Mucosa of descending colon (tissue), 3 donors: ENCODE measurements at regions not wholly inside any gene's neighbourhood (a gene's known extent, or its start where the extent isn't known, plus 50 kb on each side); places are given as distances from the start of the nearest gene placed in this dataset.

Experiments used
- ATAC-seq: fragments of 200-7000 bp; cut with Tn5 transposase; one replicate; pipeline ENCODE4 v1.9.1; 2020; ENCODE audit warnings: mild to moderate bottlenecking, moderate library complexity
- DNase-seq, 3 donors: peaks; one replicate each; pipeline ENCODE4 v3.0.0-alpha.2; 2020
- H3K36me3 ChIP-seq: fragments of 200-600 bp; one replicate; pipeline ENCODE4 v1.8.0; 2021; ENCODE audit warnings: low read depth, mild to moderate bottlenecking
- H3K4me1 ChIP-seq: fragments of 200-600 bp; one replicate; pipeline ENCODE4 v1.8.0; 2021; ENCODE audit warnings: low read depth, mild to moderate bottlenecking
- H3K4me3 ChIP-seq: fragments of 200-600 bp; one replicate; pipeline ENCODE4 v1.8.0; 2021; ENCODE audit warnings: mild to moderate bottlenecking
- H3K9me3 ChIP-seq: fragments of 200-600 bp; one replicate; pipeline ENCODE4 v1.8.0; 2021; ENCODE audit warnings: mild to moderate bottlenecking
- intact Hi-C, 2 donors: fragments of 100-400 bp; cut with DNase I in 1 of 2; cut with micrococcal nuclease in 1 of 2; formaldehyde crosslinking; loops; one replicate each; pipeline versions ENCODE4 v1.11.0 to v1.11.1; 2022; cut with DNase I, micrococcal nuclease
- TF ChIP-seq, protein P1 (sequence below): fragments of 200-600 bp; IDR thresholded peaks from one replicate; pipeline ENCODE4 v1.8.0; 2022; ENCODE audit warnings: antibody characterized with exemption, mild to moderate bottlenecking
- donor health status: DM: no; HTN: no; CAD: no; lungs with moderate emphysema.
- donor health status: DM: no; HTN: no; CAD: no.
- donor health status: DM: no; HTN: yes; CAD: no.

DNA sequence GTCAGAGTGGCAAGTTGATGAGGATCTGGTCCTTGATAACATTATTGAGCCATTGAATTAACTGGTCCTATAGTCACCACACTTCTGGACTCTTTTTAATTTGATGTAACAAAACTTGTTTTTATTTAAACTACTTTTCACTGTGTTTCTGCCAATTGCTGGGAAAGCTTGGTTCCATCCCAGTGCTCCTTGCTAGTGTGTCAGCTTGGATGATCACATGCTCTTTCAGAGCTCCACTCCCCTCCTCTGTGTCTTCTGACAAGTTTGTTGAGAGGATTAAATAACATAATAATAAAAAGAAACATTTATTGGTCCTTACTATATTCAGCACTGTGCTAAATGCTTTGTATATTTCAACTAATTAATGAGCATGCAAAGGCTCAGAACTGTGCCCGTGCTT is 448.5 kb upstream of the B3GALT2 start:
- intact Hi-C loops = no loop called here
- ATAC-seq (no peak), DNase-seq (no peak)
- Histone ChIP-seq H3K4me1 (no peaks in the 10 kb centered on the region), H3K9me3 (no peaks in the 10 kb centered on the region), H3K36me3 (no peaks in the 10 kb centered on the region), H3K4me3 (no peak overlapping the region)
- TF ChIP-seq, protein P1, sequence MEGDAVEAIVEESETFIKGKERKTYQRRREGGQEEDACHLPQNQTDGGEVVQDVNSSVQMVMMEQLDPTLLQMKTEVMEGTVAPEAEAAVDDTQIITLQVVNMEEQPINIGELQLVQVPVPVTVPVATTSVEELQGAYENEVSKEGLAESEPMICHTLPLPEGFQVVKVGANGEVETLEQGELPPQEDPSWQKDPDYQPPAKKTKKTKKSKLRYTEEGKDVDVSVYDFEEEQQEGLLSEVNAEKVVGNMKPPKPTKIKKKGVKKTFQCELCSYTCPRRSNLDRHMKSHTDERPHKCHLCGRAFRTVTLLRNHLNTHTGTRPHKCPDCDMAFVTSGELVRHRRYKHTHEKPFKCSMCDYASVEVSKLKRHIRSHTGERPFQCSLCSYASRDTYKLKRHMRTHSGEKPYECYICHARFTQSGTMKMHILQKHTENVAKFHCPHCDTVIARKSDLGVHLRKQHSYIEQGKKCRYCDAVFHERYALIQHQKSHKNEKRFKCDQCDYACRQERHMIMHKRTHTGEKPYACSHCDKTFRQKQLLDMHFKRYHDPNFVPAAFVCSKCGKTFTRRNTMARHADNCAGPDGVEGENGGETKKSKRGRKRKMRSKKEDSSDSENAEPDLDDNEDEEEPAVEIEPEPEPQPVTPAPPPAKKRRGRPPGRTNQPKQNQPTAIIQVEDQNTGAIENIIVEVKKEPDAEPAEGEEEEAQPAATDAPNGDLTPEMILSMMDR = no peak

DNA sequence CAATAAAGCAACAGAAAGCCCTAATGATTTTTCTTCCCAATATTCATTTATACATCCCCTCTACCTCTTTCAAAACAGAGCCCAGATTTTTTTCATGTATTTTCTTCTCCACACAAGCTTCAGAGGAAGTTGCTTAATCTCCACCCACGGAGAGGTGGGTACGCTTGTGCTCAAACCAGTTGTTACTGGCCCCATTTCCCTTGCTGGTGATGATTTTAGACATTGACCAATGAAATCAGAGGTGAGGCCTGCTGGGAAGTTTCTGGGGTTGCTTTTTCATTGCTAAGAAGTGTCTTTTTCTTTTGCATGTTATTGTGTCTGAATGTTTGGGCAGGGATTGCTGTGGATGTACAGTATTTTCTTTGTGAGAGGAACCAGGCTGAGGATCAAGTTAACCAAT is 448.1 kb upstream of the B3GALT2 start:
- Histone ChIP-seq H3K36me3 (no peaks in the 10 kb centered on the region), H3K4me3 (no peak overlapping the region), H3K9me3 (no peaks in the 10 kb centered on the region), H3K4me1 (no peaks in the 10 kb centered on the region)
- intact Hi-C loops = no loop called here
- TF ChIP-seq, protein P1 = no peak
- no peak for DNase-seq
- ATAC-seq = peak; percentile 37

DNA sequence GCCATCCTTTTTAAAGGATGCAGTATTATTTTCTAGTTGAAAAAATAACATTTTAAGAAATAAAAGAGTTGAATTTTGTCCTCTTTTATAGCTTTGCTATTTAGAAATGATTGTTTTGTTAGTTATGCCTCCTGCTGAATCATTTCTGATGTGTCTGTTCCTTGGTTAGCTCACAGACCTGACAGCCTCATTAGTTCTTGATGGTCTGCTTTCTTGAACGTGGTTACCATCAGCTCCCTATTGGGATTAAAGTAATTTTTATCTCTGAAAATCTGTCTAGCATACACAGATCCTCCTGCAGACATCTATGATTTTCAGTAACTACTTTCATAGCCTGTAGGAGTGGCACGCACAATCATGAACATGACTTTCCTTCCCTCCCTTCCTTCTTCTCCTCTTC is 447.6 kb upstream of the B3GALT2 start:
- DNase-seq (no peak), ATAC-seq (no peak)
- no peaks in the 10 kb centered on the region for H3K9me3 ChIP-seq
- H3K4me3 ChIP-seq = no peak overlapping the region
- no peaks in the 10 kb centered on the region for H3K36me3 ChIP-seq
- H3K4me1 ChIP-seq = no peaks in the 10 kb centered on the region
- TF ChIP-seq, protein P1 = no peak
- intact Hi-C loops = no loop called here

DNA sequence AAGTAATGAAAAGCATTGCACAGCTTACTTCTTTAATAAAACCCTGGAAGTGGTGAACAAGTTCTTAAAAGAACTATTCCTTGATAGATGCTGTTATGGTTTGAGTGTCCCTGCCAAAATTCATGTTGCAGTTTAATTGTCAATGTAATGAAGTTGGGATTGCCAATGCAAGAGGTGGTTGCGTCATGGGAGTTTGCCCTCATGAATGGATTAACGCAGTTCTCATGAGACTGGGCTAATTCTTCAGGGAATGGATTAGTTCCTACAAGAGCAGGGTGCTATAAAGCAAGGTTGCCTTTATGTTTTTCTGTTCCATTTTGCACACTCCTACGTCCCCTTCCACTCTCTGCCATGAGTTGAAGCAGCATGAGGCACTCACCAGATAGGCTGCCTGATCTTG is 446.7 kb upstream of the B3GALT2 start:
- H3K4me3 ChIP-seq = no peak overlapping the region
- TF ChIP-seq, protein P1 = no peak
- ATAC-seq (no peak), DNase-seq (no peak)
- no peaks in the 10 kb centered on the region for H3K9me3 ChIP-seq
- H3K4me1 ChIP-seq = no peaks in the 10 kb centered on the region
- intact Hi-C loops = no loop called here
- H3K36me3 ChIP-seq = no peaks in the 10 kb centered on the region

DNA sequence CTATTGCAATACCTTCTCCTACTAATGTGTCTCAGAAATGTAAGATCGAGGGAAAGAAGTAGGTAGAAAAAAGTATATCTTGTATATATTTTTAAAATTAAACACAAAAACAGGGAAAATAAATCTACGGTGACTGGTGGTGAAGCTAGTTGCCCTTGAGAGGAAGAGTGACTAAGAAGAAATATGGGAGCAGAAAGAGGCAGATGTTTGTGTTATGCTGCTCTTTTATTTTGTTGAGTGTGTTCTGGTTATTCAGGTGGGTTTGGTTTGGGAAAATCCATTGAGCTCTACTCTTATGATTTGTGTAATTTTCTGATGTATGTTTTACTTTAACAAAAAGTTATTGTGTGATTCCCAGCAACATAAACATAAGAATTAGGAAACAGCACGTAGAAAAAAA is 444.9 kb upstream of the B3GALT2 start:
- Histone ChIP-seq H3K9me3 (no peaks in the 10 kb centered on the region), H3K4me1 (no peaks in the 10 kb centered on the region), H3K4me3 (no peak overlapping the region), H3K36me3 (no peaks in the 10 kb centered on the region)
- TF ChIP-seq, protein P1 = no peak
- DNase-seq (no peak), ATAC-seq (no peak)
- intact Hi-C loops = no loop called here

DNA sequence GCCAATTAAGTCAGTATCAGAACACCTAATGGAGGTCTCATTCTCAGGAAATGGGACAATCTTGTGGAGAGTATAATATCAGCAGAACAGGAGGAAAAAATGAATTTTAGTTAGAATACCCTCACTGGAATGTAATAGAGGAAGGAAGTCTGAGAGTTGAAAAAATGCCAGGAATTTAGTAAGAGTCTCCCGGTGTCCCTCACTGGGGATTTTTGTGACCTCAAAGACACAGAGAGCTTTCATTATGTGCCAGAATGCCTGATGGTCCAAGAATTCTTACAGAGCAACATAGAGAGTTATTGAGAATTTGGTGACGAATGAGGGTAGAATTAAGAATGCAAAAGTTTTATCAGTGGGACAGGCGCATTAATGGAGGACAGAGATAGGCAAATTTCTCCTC is 443.5 kb upstream of the B3GALT2 start:
- Histone ChIP-seq H3K4me1 (no peaks in the 10 kb centered on the region), H3K9me3 (no peaks in the 10 kb centered on the region), H3K36me3 (no peaks in the 10 kb centered on the region), H3K4me3 (no peak overlapping the region)
- no peak for DNase-seq
- no peak for ATAC-seq
- TF ChIP-seq, protein P1 = no peak
- intact Hi-C loops = no loop called here
